ENCODE measurements at regions not wholly inside any gene's neighbourhood (a gene's known extent, or its start where the extent isn't known, plus 50 kb on each side); places are given as distances from the start of the nearest gene placed in this dataset.

GRCh38 chr17:72441909-72442308, 321.1 kb downstream of the SOX9 start:
- TF ChIP-seq CTCF (IDR thresholded peaks at IDR 0.05), result no peak
- no peak for TF ChIP-seq POLR2A (IDR thresholded peaks at IDR 0.05)

All from Peyer's patch (tissue), 4 donors.